ENCODE measurements at regions not wholly inside any gene's neighbourhood (a gene's known extent, or its start where the extent isn't known, plus 50 kb on each side); places are given as distances from the start of the nearest gene placed in this dataset.

DNA sequence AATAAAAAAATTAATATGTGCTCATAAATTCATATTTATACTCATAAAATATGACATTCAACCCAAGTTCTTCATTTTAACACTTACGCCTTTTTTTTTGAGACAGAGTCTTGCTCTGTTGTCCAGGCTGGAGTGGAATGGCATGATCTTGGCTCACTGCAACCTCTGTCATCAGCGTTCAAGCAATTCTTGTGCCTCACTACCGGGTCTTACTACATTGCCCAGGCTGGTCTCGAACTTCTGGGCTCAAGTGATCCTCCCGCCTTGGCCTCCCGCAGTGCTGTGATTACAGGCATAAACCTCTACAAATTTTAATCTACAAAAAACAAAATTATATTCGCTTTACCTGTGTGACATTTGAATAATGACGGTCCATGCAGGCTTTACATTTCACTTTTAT, 74.1 kb upstream of the SNRPN start:
- TF ChIP-seq ZNF274 (IDR thresholded peaks at IDR 0.05; ENCODE audit: low read depth, low read length) (no peak), YY1 (IDR thresholded peaks at IDR 0.05; ENCODE audit: insufficient read depth, insufficient read length) (no peak), SUZ12 (IDR thresholded peaks at IDR 0.05; ENCODE audit: extremely low read depth, insufficient read depth, insufficient read length) (no peak)

Data from NT2/D1 (cell line).